HFF-Myc (cell line): ENCODE measurements at regions not wholly inside any gene's neighbourhood (a gene's known extent, or its start where the extent isn't known, plus 50 kb on each side); places are given as distances from the start of the nearest gene placed in this dataset.

Experiments
- DNase-seq: peaks from one replicate; pipeline ENCODE4 v3.0.0-alpha.2; 2011; ENCODE audit warnings: low read depth; ENCODE audit errors: extremely low read depth
- H3K4me3 ChIP-seq: replicated peaks from 2 replicates; pipeline ENCODE4 v1.5.1; 2011; ENCODE audit warnings: low read depth, mild to moderate bottlenecking, control low read depth, low read length
- CTCF ChIP-seq: IDR thresholded peaks from 2 replicates; pipeline ENCODE4 v1.5.1; 2012; ENCODE audit warnings: mild to moderate bottlenecking, low read depth, low read length, control low read depth; ENCODE audit errors: missing control alignments

- no peak overlapping the region for H3K4me3 ChIP-seq
Measured at GRCh38 chr9:89999534-90000370, 394.9 kb downstream of the GADD45G start.

GRCh38 chr9:90000925-90001324 lies 396.1 kb downstream of the GADD45G start:
- no peak for TF ChIP-seq CTCF
- DNase-seq = no peak
- no peak overlapping the region for H3K4me3 ChIP-seq

More at GRCh38 chr9:89999534-90000370, 394.9 kb downstream of the GADD45G start:
- DNase-seq = no peak
- TF ChIP-seq CTCF = no peak

- DNase-seq = no peak
- TF ChIP-seq CTCF = no peak
- H3K4me3 ChIP-seq = no peak overlapping the region
Measured at GRCh38 chr9:90001747-90002146, 396.9 kb downstream of the GADD45G start.

- no peak overlapping the region for H3K4me3 ChIP-seq
- no peak for DNase-seq
- TF ChIP-seq CTCF = no peak
Measured at GRCh38 chr9:90002397-90003271, 397.8 kb downstream of the GADD45G start.

- no peak overlapping the region for H3K4me3 ChIP-seq
- no peak for DNase-seq
- TF ChIP-seq CTCF = no peak
Measured at GRCh38 chr9:90005388-90005787, 400.6 kb downstream of the GADD45G start.

GRCh38 chr9:90007516-90008440 lies 403.0 kb downstream of the GADD45G start:
- TF ChIP-seq CTCF = no peak
- no peak for DNase-seq
- H3K4me3 ChIP-seq = no peak overlapping the region
